ENCODE measurements at regions not wholly inside any gene's neighbourhood (a gene's known extent, or its start where the extent isn't known, plus 50 kb on each side); places are given as distances from the start of the nearest gene placed in this dataset.

- no peak for TF ChIP-seq JUND (IDR thresholded peaks at IDR 0.05; ENCODE audit: low read depth)
- in situ Hi-C loops (cut with HindIII; ENCODE audit: low pct_unique_long_range_greater_than_20kb, low sequenced_read_pairs): no loop called here
- DNase-seq (ENCODE audit: low read depth in 1 of 2, low spot score in 1 of 2): no peak
Observed at GRCh38 chr6:112801468-112802080, 454.4 kb downstream of the RFPL4B start.

GRCh38 chr6:112802144-112802543 lies 455.0 kb downstream of the RFPL4B start:
- TF ChIP-seq JUND (IDR thresholded peaks at IDR 0.05; ENCODE audit: low read depth): no peak

DNA sequence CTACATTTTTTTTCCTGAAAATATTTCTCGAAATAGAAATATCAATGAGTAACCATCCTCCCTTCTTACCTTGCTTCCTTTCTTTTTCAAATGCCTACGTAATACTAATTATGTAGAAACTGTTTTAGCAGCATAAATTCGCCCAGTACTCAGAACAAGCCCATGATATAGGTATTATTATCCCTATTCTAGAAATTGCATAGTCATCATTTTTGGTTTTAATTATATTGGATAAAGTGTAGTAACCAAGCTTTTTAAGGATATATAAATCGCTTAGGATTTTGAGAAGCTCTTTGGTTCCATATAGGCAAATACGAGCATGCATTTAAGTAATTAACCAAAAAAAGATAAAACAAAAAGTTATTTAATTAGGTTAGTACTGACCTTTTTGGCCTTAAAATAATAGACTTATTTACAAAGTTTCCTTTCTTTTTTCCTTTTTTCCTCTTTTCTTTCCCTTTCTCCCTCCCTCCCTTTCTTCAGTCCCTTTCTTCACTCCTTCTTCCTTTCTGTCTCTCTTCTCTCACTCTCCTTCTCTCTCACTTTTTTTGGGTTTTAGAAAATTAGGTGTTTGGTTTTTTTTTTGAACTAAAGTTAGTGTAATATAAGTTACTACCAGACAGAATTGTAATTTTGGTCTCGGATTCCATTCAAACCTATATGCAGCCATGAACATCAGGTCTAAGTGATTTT lies 457.7 kb downstream of the RFPL4B start:
- TF ChIP-seq JUND (IDR thresholded peaks at IDR 0.05; ENCODE audit: low read depth): no peak
- no peak for DNase-seq (ENCODE audit: low read depth in 1 of 2, low spot score in 1 of 2)
- in situ Hi-C loops (cut with HindIII; ENCODE audit: low pct_unique_long_range_greater_than_20kb, low sequenced_read_pairs): no loop called here

More at GRCh38 chr6:112802144-112802543, 455.0 kb downstream of the RFPL4B start:
- no peak for DNase-seq (ENCODE audit: low read depth in 1 of 2, low spot score in 1 of 2)
- in situ Hi-C loops (cut with HindIII; ENCODE audit: low pct_unique_long_range_greater_than_20kb, low sequenced_read_pairs): no loop called here

- no peak for DNase-seq (ENCODE audit: low read depth in 1 of 2, low spot score in 1 of 2)
- TF ChIP-seq JUND (IDR thresholded peaks at IDR 0.05; ENCODE audit: low read depth): no peak
- in situ Hi-C loops (cut with HindIII; ENCODE audit: low pct_unique_long_range_greater_than_20kb, low sequenced_read_pairs): no loop called here
Observed at GRCh38 chr6:112806163-112806865, 459.2 kb downstream of the RFPL4B start.

DNA sequence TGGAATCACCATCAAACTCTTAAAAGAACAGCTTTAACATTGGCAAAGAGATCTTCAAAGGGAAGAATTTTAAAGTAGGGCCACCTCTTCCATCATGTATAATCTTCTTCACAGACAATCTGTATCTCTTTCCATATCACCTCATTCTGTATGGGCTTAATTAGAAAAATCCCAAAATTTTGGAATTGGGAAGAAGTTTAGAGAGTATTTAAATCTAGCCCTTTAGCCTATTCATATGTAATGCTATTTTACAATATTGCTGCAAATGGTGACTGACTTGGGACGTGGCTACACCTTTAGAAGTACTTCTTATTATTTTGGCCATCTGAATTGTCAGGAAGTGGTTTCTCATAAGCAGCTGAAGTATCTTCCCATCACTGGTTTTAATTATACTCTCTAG lies 474.3 kb downstream of the RFPL4B start:
- no peak for DNase-seq (ENCODE audit: low read depth in 1 of 2, low spot score in 1 of 2)
- in situ Hi-C loops (cut with HindIII; ENCODE audit: low pct_unique_long_range_greater_than_20kb, low sequenced_read_pairs): no loop called here
- TF ChIP-seq JUND (IDR thresholded peaks at IDR 0.05; ENCODE audit: low read depth): no peak

- in situ Hi-C loops (cut with HindIII; ENCODE audit: low pct_unique_long_range_greater_than_20kb, low sequenced_read_pairs): no loop called here
- no peak for TF ChIP-seq JUND (IDR thresholded peaks at IDR 0.05; ENCODE audit: low read depth)
- no peak for DNase-seq (ENCODE audit: low read depth in 1 of 2, low spot score in 1 of 2)
Observed at GRCh38 chr6:112822769-112823168, 475.6 kb downstream of the RFPL4B start.

- in situ Hi-C loops (cut with HindIII; ENCODE audit: low pct_unique_long_range_greater_than_20kb, low sequenced_read_pairs): no loop called here
- DNase-seq (ENCODE audit: low read depth in 1 of 2, low spot score in 1 of 2): no peak
- TF ChIP-seq JUND (IDR thresholded peaks at IDR 0.05; ENCODE audit: low read depth): no peak
Observed at GRCh38 chr6:112827793-112828192, 480.7 kb downstream of the RFPL4B start.

DNA sequence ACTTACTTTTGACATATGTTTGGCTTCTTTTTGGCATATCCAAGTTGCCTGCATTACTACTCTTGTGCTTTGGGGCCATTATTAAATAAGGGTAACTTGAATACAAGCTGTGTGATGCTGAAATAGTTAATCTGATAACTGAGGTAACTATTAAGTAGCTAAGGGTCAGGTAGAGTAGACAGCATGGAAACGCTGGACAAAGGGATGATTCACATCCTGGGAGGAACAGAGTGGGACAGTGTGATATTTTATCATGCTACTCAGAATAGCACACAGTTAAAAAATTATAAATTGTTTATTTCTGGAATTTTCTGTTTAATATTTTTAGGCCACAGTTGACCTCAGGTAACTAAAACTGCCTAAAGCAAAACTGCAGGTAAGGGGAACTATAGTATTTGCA lies 483.9 kb downstream of the RFPL4B start:
- in situ Hi-C loops (cut with HindIII; ENCODE audit: low pct_unique_long_range_greater_than_20kb, low sequenced_read_pairs): no loop called here
- no peak for TF ChIP-seq JUND (IDR thresholded peaks at IDR 0.05; ENCODE audit: low read depth)
- no peak for DNase-seq (ENCODE audit: low read depth in 1 of 2, low spot score in 1 of 2)

GRCh38 chr6:112833581-112834131 lies 486.5 kb downstream of the RFPL4B start:
- in situ Hi-C loops (cut with HindIII; ENCODE audit: low pct_unique_long_range_greater_than_20kb, low sequenced_read_pairs): no loop called here
- no peak for DNase-seq (ENCODE audit: low read depth in 1 of 2, low spot score in 1 of 2)
- no peak for TF ChIP-seq JUND (IDR thresholded peaks at IDR 0.05; ENCODE audit: low read depth)

GRCh38 chr6:112835078-112835477 lies 487.9 kb downstream of the RFPL4B start:
- in situ Hi-C loops (cut with HindIII; ENCODE audit: low pct_unique_long_range_greater_than_20kb, low sequenced_read_pairs): no loop called here
- no peak for TF ChIP-seq JUND (IDR thresholded peaks at IDR 0.05; ENCODE audit: low read depth)
- no peak for DNase-seq (ENCODE audit: low read depth in 1 of 2, low spot score in 1 of 2)

DNA sequence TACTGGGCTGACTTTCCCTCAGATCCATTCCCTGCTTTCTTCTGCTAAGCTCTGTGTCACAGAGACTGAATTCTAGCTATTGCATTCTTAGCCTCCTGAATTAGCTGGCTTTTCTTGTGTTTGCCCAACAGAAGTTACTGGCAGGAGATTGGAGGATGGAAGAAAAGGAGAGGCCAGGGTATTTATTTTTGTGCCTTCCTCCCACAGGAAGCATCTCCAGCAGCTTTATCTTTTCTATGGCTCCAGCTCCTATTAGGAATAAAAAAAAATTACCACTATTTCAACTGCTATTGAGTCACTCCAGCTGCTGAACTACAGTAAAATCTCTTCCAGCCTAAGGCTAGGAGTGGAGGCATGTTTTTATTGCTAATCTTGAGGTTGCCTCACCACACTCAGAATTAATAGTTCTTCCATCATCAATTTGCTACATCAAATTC lies 492.4 kb downstream of the RFPL4B start:
- in situ Hi-C loops (cut with HindIII; ENCODE audit: low pct_unique_long_range_greater_than_20kb, low sequenced_read_pairs): no loop called here
- no peak for DNase-seq (ENCODE audit: low read depth in 1 of 2, low spot score in 1 of 2)
- TF ChIP-seq JUND (IDR thresholded peaks at IDR 0.05; ENCODE audit: low read depth): no peak

DNA sequence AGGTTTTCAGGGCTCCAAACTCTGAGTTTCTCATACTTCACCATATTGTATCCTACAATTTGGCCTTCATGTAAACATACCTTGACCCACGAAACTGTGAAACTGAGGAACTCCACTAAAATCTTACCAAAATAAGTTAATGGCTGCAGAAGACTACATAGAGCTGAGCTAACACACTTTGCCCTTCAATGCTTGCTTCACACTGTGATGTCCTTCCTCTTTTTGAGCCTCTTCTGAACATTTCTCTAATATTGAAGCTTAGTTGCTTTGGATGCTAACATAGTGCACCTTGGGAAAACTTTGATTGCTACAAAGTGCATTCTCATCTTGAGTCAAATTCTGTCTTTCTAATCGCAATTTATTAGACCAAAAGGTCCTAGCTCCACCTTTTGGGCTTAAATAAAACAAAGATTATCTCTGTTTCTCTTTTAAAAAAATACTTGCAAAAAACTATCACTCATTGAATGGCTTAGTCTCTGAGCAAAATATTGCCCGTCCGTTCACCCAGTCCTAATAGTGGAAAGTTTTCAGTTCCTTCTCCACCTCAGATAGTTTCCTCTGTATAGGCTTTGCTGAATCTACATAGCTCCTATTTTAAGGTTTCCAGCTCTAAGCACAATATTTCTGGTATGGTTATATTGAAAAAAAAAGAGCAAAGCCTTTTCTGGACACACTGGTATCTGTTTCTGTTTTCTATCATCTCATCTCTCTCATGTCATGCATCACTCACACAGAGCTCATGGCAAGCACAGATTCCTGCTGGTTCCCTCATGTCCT lies 494.6 kb downstream of the RFPL4B start:
- in situ Hi-C loops (cut with HindIII; ENCODE audit: low pct_unique_long_range_greater_than_20kb, low sequenced_read_pairs): no loop called here
- no peak for DNase-seq (ENCODE audit: low read depth in 1 of 2, low spot score in 1 of 2)

More for the DNA sequence above, 494.6 kb downstream of the RFPL4B start:
- TF ChIP-seq JUND (IDR thresholded peaks at IDR 0.05; ENCODE audit: low read depth): no peak
